WERI-Rb-1 (cell line): ENCODE measurements at regions not wholly inside any gene's neighbourhood (a gene's known extent, or its start where the extent isn't known, plus 50 kb on each side); places are given as distances from the start of the nearest gene placed in this dataset.

Source experiments
- DNase-seq: peaks from one replicate; pipeline ENCODE4 v3.0.0-alpha.2; 2020
- H3K27ac ChIP-seq: fragments of 250-450 bp; sonication (Bioruptor Pico); 2 replicates; pipeline ENCODE4 v1.5.1; 2020; ENCODE audit warnings: mild to moderate bottlenecking, moderate library complexity
- H3K27me3 ChIP-seq: fragments of 250-450 bp; sonication (Bioruptor Pico); 2 replicates; pipeline ENCODE4 v1.5.1; 2021; ENCODE audit warnings: mild to moderate bottlenecking, low read depth, moderate library complexity; ENCODE audit not compliant: insufficient read depth, severe bottlenecking
- H3K36me3 ChIP-seq: fragments of 250-450 bp; sonication (Bioruptor Pico); 2 replicates; pipeline ENCODE4 v1.5.1; 2020; ENCODE audit warnings: mild to moderate bottlenecking, moderate library complexity
- H3K4me3 ChIP-seq: 2 replicates; pipeline ENCODE4 v1.5.1; 2011; ENCODE audit warnings: low read depth, mild to moderate bottlenecking, control low read depth, low read length
- H3K9me3 ChIP-seq: fragments of 250-450 bp; sonication (Bioruptor Pico); 2 replicates; pipeline ENCODE4 v1.5.1; 2021; ENCODE audit warnings: mild to moderate bottlenecking, moderate library complexity; ENCODE audit not compliant: severe bottlenecking
- TF ChIP-seq, protein P1 (sequence below): IDR thresholded peaks from 2 replicates; pipeline ENCODE4 v1.5.1; 2011; ENCODE audit warnings: low read depth, mild to moderate bottlenecking, control low read depth, inconsistent platforms, low read length

GRCh38 chr19:31461814-31462539 is 112.7 kb upstream of the TSHZ3 start:
- no peak for DNase-seq
- Histone ChIP-seq H3K4me3 (no peak overlapping the region), H3K9me3 (no peaks in the 10 kb centered on the region), H3K27ac (no peak overlapping the region), H3K36me3 (no peaks in the 10 kb centered on the region), H3K27me3 (no peaks in the 10 kb centered on the region)
- TF ChIP-seq, protein P1, sequence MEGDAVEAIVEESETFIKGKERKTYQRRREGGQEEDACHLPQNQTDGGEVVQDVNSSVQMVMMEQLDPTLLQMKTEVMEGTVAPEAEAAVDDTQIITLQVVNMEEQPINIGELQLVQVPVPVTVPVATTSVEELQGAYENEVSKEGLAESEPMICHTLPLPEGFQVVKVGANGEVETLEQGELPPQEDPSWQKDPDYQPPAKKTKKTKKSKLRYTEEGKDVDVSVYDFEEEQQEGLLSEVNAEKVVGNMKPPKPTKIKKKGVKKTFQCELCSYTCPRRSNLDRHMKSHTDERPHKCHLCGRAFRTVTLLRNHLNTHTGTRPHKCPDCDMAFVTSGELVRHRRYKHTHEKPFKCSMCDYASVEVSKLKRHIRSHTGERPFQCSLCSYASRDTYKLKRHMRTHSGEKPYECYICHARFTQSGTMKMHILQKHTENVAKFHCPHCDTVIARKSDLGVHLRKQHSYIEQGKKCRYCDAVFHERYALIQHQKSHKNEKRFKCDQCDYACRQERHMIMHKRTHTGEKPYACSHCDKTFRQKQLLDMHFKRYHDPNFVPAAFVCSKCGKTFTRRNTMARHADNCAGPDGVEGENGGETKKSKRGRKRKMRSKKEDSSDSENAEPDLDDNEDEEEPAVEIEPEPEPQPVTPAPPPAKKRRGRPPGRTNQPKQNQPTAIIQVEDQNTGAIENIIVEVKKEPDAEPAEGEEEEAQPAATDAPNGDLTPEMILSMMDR: no peak

GRCh38 chr19:31470229-31470939 is 121.1 kb upstream of the TSHZ3 start:
- Histone ChIP-seq H3K36me3 (no peaks in the 10 kb centered on the region), H3K27ac (no peak overlapping the region), H3K27me3 (no peaks in the 10 kb centered on the region), H3K9me3 (no peaks in the 10 kb centered on the region), H3K4me3 (no peak overlapping the region)
- TF ChIP-seq, protein P1: no peak
- DNase-seq: no peak

DNA sequence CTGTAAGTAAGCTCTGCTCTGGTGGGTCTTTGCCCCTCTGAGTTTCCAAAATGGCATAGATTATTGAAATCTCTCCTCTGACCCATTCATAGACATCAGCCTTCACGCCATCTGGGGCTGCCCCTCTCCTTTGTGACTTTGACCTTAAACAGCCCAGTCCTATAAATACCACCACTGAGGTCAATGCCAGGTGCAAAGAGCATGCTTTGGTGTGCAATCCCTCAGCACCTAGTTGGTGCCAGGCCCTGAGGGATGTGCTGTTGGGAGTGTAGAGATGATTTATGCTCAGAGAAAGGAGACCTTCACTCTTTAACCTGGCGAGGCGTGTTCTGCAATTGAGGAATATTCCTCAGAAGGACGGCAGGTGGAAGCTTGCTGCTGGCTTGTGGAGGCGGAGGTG is 121.7 kb upstream of the TSHZ3 start:
- DNase-seq: no peak
- no peaks in the 10 kb centered on the region for H3K36me3 ChIP-seq
- H3K4me3 ChIP-seq: no peak overlapping the region
- no peaks in the 10 kb centered on the region for H3K27me3 ChIP-seq
- TF ChIP-seq, protein P1: no peak
- no peaks in the 10 kb centered on the region for H3K9me3 ChIP-seq
- H3K27ac ChIP-seq: no peak overlapping the region

GRCh38 chr19:31478241-31478640 is 129.0 kb upstream of the TSHZ3 start:
- Histone ChIP-seq H3K27ac (no peak overlapping the region), H3K4me3 (no peak overlapping the region), H3K9me3 (no peaks in the 10 kb centered on the region), H3K27me3 (no peaks in the 10 kb centered on the region), H3K36me3 (no peaks in the 10 kb centered on the region)
- TF ChIP-seq, protein P1: no peak
- no peak for DNase-seq

DNA sequence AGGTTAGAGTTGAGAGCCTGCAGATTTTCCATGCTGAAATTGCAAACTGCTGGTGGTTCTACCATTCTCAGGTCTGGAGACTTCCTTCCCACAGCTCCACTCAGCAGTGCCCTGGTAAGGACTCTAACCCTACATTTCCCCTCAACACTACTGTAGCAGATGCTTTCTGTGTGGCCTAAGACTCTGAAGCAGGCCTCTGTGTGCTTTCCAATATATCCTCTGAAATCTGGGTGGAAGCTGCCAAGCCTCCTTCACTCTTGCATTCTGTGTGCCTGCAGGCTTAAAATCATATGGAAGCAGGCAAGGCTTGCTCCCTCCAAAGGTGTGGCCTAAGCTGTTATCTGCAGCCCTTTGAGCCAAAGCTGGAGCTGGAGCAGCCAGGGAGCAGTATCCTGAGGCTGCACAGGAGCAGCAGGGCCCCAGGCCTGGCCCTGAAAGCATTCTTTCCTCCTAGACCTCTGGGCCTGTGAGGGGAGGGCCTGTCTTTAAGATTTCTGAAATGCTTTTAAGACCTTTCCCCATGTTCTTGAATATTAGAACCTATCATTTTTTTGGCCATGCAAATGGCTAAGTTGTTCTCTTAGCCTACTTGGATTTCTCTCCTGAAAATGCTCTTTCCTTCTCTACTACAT is 134.1 kb upstream of the TSHZ3 start:
- TF ChIP-seq, protein P1: no peak
- Histone ChIP-seq H3K36me3 (no peaks in the 10 kb centered on the region), H3K27ac (no peak overlapping the region), H3K27me3 (no peaks in the 10 kb centered on the region), H3K9me3 (peaks cover 4% of the 10 kb centered on the region), H3K4me3 (no peak overlapping the region)
- no peak for DNase-seq
